Panc1 (cell line): ENCODE measurements at regions not wholly inside any gene's neighbourhood (a gene's known extent, or its start where the extent isn't known, plus 50 kb on each side); places are given as distances from the start of the nearest gene placed in this dataset.

Experiments used
- ATAC-seq: fragments of 200-7000 bp; cut with Tn5 transposase; 2 replicates; pipeline ENCODE4 v1.9.1; 2020; ENCODE audit warnings: mild to moderate bottlenecking, moderate library complexity
- BruUV-seq: library from RNA; stranded (reverse); fragments of 400-500 nt; replicated peaks from 2 replicates; lab custom pipeline; 2021; lab: Mats Ljungman, UMichigan
- CTCF ChIA-PET: fragments of 300-600 bp; sonication (Branson Sonifier 250); formaldehyde crosslinking; loops from one replicate; lab custom pipeline; 2022; ENCODE audit warnings: antibody characterized with exemption; lab: Charles Lee
- POLR2A ChIA-PET: fragments of 300-600 bp; sonication (Branson Sonifier 250); formaldehyde crosslinking; loops from one replicate; lab custom pipeline; 2022; ENCODE audit warnings: antibody characterized with exemption; lab: Charles Lee
- DNase-seq: peaks from one replicate; pipeline ENCODE4 v3.0.0-alpha.2; 2010; ENCODE audit warnings: low read depth, low spot score
- H3K27ac ChIP-seq: 2 replicates; pipeline ENCODE4 v1.5.1; 2011; ENCODE audit warnings: mild to moderate bottlenecking, low read length, inconsistent platforms
- H3K27me3 ChIP-seq: fragments of 200-500 bp; sonication (Bioruptor generic); 2 replicates; pipeline ENCODE4 v1.6.0; 2014; ENCODE audit warnings: low read length, inconsistent platforms; ENCODE audit not compliant: control insufficient read depth, insufficient read depth
- H3K36me3 ChIP-seq: fragments of 200-500 bp; sonication (Bioruptor generic); 2 replicates; pipeline ENCODE4 v1.5.1; 2014; ENCODE audit warnings: inconsistent platforms, mild to moderate bottlenecking, low read length, moderate library complexity; ENCODE audit not compliant: control insufficient read depth, insufficient read depth
- H3K4me1 ChIP-seq: 2 replicates; pipeline ENCODE4 v1.5.1; 2011; ENCODE audit warnings: inconsistent platforms, mild to moderate bottlenecking, low read length, moderate library complexity; ENCODE audit not compliant: control insufficient read depth, insufficient read depth
- H3K4me3 ChIP-seq, 2 experiments: 2 replicates each; pipeline ENCODE4 v1.5.1; 2011 to 2012; ENCODE audit warnings: low read depth in 2 of 2, low read length in 2 of 2, mild to moderate bottlenecking in 2 of 2, inconsistent platforms in 1 of 2, moderate library complexity in 1 of 2
- H3K9me3 ChIP-seq: fragments of 200-500 bp; sonication (Bioruptor generic); 2 replicates; pipeline ENCODE4 v1.5.1; 2014; ENCODE audit warnings: low read depth, mild to moderate bottlenecking, inconsistent platforms, low read length, moderate library complexity; ENCODE audit not compliant: control insufficient read depth, insufficient read depth
- CTCF ChIP-seq: fragments of 450-650 bp; IDR thresholded peaks from 2 replicates; pipeline ENCODE4 v1.5.1; 2017; ENCODE audit warnings: mild to moderate bottlenecking
- POLR2AphosphoS5 ChIP-seq: IDR thresholded peaks from 2 replicates; pipeline ENCODE4 v1.6.1; 2012; ENCODE audit warnings: mild to moderate bottlenecking, low read depth, low read length, moderate library complexity
- REST ChIP-seq, 2 experiments: IDR thresholded peaks; 2 replicates each; pipeline ENCODE4 v1.6.1; 2011 to 2012; ENCODE audit warnings: low read depth in 2 of 2, control low read depth in 1 of 2, low read length in 1 of 2, mild to moderate bottlenecking in 1 of 2, moderate library complexity in 1 of 2; ENCODE audit not compliant: insufficient read depth in 1 of 2
- SIN3A ChIP-seq: IDR thresholded peaks from 2 replicates; pipeline ENCODE4 v1.6.1; 2012; ENCODE audit warnings: low read depth, mild to moderate bottlenecking, low read length, moderate library complexity, borderline replicate concordance; ENCODE audit not compliant: insufficient read depth
- TCF7L2 ChIP-seq: IDR thresholded peaks from 2 replicates; pipeline ENCODE4 v1.6.1; 2011; ENCODE audit warnings: mild to moderate bottlenecking, low read depth, low read length, inconsistent platforms
- in situ Hi-C: cut with HindIII; loops from 2 replicates; pipeline ENCODE4 v1.10.0; 2016; ENCODE audit warnings: low sequenced_read_pairs, low pct_unique_long_range_greater_than_20kb
- intact Hi-C: fragments of 100-400 bp; cut with micrococcal nuclease; formaldehyde crosslinking; loops from one replicate; pipeline ENCODE4 v1.10.0; 2022; ENCODE audit not compliant: unreplicated experiment

- Histone ChIP-seq H3K4me1 (no peaks in the 10 kb centered on the region), H3K9me3 (no peaks in the 10 kb centered on the region; the same call in 1 of the 2 replicates), H3K27me3 (no peaks in the 10 kb centered on the region), H3K27ac (no peak overlapping the region), H3K36me3 (no peaks in the 10 kb centered on the region), H3K4me3 (no peak overlapping the region)
- intact Hi-C loops (no loop called here), in situ Hi-C loops (no loop called here)
- ATAC-seq: no peak
- CTCF ChIA-PET: no interaction called here
- POLR2A ChIA-PET: no interaction called here
- no peak for DNase-seq
- TF ChIP-seq TCF7L2 (no peak), CTCF (no peak), REST (IDR thresholded peaks at IDR 0.05; ENCODE audit: insufficient read depth in 1 of 2, low read depth in 2 of 2, low read length in 1 of 2) (no peak), SIN3A (no peak), POLR2AphosphoS5 (no peak)
- no TSS peak for BruUV-seq
These were observed 506.9 kb upstream of the ADGRB3 start for GRCh38 chr6:68128211-68128610.

DNA sequence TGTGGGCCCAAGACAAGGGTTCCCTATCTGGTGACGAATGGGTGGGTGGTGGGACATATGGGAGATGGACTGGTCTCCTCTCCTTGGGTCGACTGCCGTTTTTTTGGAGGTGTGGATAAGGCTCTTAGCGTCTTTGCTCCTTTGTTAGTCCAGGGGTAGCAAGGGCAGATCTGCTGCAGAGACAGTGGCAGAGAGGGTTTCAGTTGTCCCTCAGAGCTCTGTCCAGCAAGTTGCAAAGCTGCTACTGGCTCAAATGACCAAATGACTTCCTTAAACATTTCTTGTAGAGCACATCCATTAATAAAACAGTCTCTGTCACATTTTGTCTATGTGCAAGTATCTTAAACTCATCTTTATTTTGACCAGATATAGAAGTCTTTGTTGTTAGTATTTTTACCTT lies 508.0 kb upstream of the ADGRB3 start:
- in situ Hi-C loops: no loop called here
- no peak for TF ChIP-seq TCF7L2
- no peak for TF ChIP-seq CTCF
- TF ChIP-seq REST (IDR thresholded peaks at IDR 0.05; ENCODE audit: insufficient read depth in 1 of 2, low read depth in 2 of 2, low read length in 1 of 2): no peak
- POLR2A ChIA-PET: no interaction called here
- CTCF ChIA-PET: no interaction called here
- intact Hi-C loops: no loop called here
- no TSS peak for BruUV-seq
- Histone ChIP-seq H3K36me3 (no peaks in the 10 kb centered on the region), H3K27me3 (no peaks in the 10 kb centered on the region), H3K27ac (no peak overlapping the region), H3K9me3 (no peaks in the 10 kb centered on the region; the same call in 1 of the 2 replicates), H3K4me3 (no peak overlapping the region), H3K4me1 (no peaks in the 10 kb centered on the region)
- no peak for DNase-seq
- ATAC-seq: no peak
